Breast epithelium (tissue), 4 donors: ENCODE measurements at regions not wholly inside any gene's neighbourhood (a gene's known extent, or its start where the extent isn't known, plus 50 kb on each side); places are given as distances from the start of the nearest gene placed in this dataset.

Experiments used
- DNase-seq, 2 donors: peaks; one replicate each; pipeline ENCODE4 v3.0.0-alpha.2; 2019; ENCODE audit warnings: low spot score in 2 of 2
- H3K27ac ChIP-seq, 2 donors: fragments of 200-600 bp; sonication (generic) in 1 of 2; one replicate each; pipeline ENCODE4 v1.5.1; 2016 to 2019; ENCODE audit warnings: mild to moderate bottlenecking in 1 of 2
- H3K27me3 ChIP-seq, 2 donors: fragments of 200-600 bp; sonication (generic) in 1 of 2; one replicate each; pipeline versions ENCODE4 v1.5.1 to v1.6.0; 2017 to 2019; ENCODE audit warnings: control low read depth in 1 of 2, mild to moderate bottlenecking in 1 of 2
- H3K36me3 ChIP-seq: fragments of 200-600 bp; one replicate; pipeline ENCODE4 v1.5.1; 2019
- H3K4me1 ChIP-seq, 2 donors: fragments of 200-600 bp; sonication (generic); one replicate each; pipeline ENCODE4 v1.5.1; 2016 to 2019; ENCODE audit warnings: control low read depth in 1 of 2
- H3K4me3 ChIP-seq, 3 donors: fragments of 200-600 bp; sonication (generic); 1 replicate in 2 of 3; 2 replicates in 1 of 3; pipeline ENCODE4 v1.5.1; 2016 to 2019; ENCODE audit warnings: mild to moderate bottlenecking in 3 of 3, moderate library complexity in 2 of 3
- H3K9me3 ChIP-seq, 2 donors: fragments of 200-600 bp; sonication (generic) in 1 of 2; one replicate each; pipeline ENCODE4 v1.5.1; 2016 to 2019; ENCODE audit warnings: control low read depth in 1 of 2
- POLR2A ChIP-seq: fragments of 450-650 bp; IDR thresholded peaks from one replicate; pipeline ENCODE4 v1.6.1; 2016; ENCODE audit warnings: antibody characterized with exemption, mild to moderate bottlenecking, moderate library complexity
- POLR2AphosphoS5 ChIP-seq, 3 donors: sonication (generic); formaldehyde crosslinking; IDR thresholded peaks; one replicate each; pipeline ENCODE4 v1.6.1; 2017; ENCODE audit warnings: antibody characterized with exemption in 3 of 3
- intact Hi-C: fragments of 100-400 bp; cut with DNase I; formaldehyde crosslinking; loops from one replicate; pipeline ENCODE4 v1.15.1; 2023; ENCODE audit warnings: low total_unique reads
- TF ChIP-seq, protein P1 (sequence below), 3 donors: fragments of 450-650 bp; IDR thresholded peaks; one replicate each; pipeline ENCODE4 v1.5.1; 2016 to 2017; ENCODE audit warnings: antibody characterized with exemption in 3 of 3, mild to moderate bottlenecking in 3 of 3, moderate library complexity in 3 of 3

DNA sequence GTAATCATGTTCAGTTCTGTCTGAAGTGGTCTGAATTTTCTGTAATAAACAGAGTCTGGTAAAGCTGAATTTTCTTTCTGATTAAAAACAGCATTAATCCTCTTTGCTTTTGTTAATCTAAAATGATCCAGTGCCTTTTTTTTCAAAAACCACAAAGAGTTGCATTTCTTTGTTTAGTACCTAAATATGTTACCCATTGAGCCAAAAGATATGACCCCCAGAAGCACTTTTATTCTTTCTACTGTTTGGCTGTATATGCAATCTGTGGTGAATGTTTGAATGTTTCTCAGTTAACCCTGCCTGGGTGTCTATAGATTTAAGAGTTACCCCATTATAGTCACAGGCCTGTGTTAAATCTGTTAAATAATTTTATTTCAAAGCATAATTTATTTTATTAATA, 394.8 kb downstream of the PTPRC start:
- H3K4me3 ChIP-seq = no peak overlapping the region
- TF ChIP-seq POLR2A = no peak
- TF ChIP-seq, protein P1, sequence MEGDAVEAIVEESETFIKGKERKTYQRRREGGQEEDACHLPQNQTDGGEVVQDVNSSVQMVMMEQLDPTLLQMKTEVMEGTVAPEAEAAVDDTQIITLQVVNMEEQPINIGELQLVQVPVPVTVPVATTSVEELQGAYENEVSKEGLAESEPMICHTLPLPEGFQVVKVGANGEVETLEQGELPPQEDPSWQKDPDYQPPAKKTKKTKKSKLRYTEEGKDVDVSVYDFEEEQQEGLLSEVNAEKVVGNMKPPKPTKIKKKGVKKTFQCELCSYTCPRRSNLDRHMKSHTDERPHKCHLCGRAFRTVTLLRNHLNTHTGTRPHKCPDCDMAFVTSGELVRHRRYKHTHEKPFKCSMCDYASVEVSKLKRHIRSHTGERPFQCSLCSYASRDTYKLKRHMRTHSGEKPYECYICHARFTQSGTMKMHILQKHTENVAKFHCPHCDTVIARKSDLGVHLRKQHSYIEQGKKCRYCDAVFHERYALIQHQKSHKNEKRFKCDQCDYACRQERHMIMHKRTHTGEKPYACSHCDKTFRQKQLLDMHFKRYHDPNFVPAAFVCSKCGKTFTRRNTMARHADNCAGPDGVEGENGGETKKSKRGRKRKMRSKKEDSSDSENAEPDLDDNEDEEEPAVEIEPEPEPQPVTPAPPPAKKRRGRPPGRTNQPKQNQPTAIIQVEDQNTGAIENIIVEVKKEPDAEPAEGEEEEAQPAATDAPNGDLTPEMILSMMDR (IDR thresholded peaks at IDR 0.05) = no peak
- TF ChIP-seq POLR2AphosphoS5 (IDR thresholded peaks at IDR 0.05) = no peak
- DNase-seq = no peak
- peaks cover 0 to 3% of the 10 kb centered on the region in 2 donors for H3K9me3 ChIP-seq
- H3K27me3 ChIP-seq = no peaks in the 10 kb centered on the region
- no peaks in the 10 kb centered on the region for H3K36me3 ChIP-seq
- intact Hi-C loops = no loop called here
- no peaks in the 10 kb centered on the region for H3K4me1 ChIP-seq
- H3K27ac ChIP-seq = no peak overlapping the region

DNA sequence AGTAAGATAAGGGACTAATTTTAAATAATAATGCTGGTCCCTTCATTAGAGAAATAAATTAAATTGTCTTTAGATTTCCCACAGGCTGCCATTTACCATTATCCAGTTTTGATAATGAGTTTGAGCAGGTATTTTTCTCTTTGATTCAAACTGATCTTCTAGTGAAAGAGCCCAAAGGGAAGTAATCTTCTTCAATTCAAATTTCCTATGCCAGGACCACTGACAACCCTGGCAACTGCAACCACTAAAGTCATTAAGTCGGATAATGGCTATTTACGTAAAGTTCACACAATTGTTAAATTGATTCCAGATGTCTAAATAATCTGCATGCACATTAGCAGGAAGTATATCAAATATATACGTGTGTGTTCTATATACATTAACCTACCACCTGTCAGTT, 399.3 kb downstream of the PTPRC start:
- no peaks in the 10 kb centered on the region for H3K36me3 ChIP-seq
- H3K27ac ChIP-seq = no peak overlapping the region
- H3K27me3 ChIP-seq = no peaks in the 10 kb centered on the region
- TF ChIP-seq POLR2A (no peak), POLR2AphosphoS5 (IDR thresholded peaks at IDR 0.05) (no peak)
- TF ChIP-seq, protein P1 (IDR thresholded peaks at IDR 0.05) = no peak
- intact Hi-C loops = no loop called here
- no peak for DNase-seq
- H3K9me3 ChIP-seq = no peaks in the 10 kb centered on the region
- no peaks in the 10 kb centered on the region for H3K4me1 ChIP-seq
- no peak overlapping the region for H3K4me3 ChIP-seq

DNA sequence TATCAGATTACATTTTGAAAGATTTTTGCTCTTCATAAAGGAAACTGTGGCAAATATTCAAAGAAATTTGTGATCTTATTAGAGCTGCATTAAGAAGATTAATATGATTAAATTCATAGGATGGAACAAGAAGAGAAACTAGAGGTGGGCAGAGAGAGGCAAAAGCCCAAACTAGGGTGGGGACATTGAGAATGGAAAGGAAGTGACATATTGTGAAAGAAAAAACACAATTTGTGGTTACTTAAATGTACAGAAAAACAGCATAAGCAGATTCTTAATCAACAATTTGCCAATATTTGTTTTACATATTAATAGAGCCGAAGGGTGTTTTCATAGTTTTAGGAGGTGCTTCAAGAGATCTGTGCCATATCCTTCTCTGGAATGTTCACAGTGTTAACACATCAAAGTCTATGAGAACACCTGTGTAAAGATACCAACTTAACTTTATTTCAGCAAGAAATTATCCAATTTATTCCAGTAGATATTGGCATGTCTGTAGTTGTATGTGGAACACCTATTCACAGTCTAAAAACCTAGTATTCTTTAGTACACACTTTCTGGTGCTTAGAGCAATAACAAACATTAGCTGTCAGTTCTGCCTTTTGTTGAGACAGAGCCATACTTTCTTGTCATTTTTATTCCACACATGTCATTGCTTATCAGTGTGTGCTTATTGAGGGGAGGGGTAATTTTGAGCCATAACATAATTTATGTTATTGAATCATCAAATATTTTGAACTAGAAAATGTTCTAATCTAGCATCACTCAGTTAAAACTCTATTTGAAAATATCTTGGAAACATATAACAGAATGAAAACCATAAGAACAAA, 401.5 kb downstream of the PTPRC start:
- TF ChIP-seq POLR2AphosphoS5 (IDR thresholded peaks at IDR 0.05) = no peak
- no peak for TF ChIP-seq POLR2A
- TF ChIP-seq, protein P1 (IDR thresholded peaks at IDR 0.05) = no peak
- Histone ChIP-seq H3K36me3 (no peaks in the 10 kb centered on the region), H3K4me3 (no peak overlapping the region), H3K27ac (no peak overlapping the region), H3K4me1 (no peaks in the 10 kb centered on the region), H3K9me3 (no peaks in the 10 kb centered on the region), H3K27me3 (no peaks in the 10 kb centered on the region)
- no peak for DNase-seq
- intact Hi-C loops = no loop called here

DNA sequence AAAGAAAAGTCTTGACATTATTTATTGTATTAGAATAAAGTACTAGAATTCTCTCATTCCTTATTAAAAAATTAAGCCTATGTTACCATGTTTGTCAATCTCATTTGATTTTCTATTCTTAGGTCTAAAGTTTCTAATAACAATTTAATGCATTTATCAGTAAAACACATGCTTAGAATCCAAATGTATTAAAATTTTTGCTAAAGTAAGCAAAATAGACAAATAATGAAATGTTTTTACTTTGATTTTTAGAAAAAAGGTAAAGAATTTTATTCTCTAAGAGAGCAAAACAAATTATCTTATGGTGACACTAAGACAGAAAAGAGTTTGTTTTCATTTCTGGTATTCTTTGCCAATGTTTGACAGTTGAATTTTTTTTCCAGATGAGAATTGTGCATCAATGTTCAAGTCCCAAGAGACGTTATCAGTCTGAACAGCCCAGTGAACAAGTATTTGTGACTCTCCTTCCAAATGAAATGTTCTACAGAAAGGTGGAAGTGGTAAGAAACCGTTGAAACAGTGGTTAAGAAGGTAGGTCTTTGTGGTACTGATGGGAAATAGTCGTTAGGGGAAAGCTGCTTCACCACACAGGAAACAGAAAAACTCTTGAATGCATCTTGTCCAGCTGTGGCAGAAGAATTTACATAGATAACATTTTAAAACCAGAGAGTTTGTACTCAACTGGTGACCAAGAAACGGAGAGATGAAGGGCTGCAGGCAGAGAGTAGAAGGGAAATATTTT, 402.5 kb downstream of the PTPRC start:
- Histone ChIP-seq H3K27me3 (no peaks in the 10 kb centered on the region), H3K27ac (no peak overlapping the region), H3K9me3 (no peaks in the 10 kb centered on the region), H3K4me1 (no peaks in the 10 kb centered on the region), H3K4me3 (no peak overlapping the region), H3K36me3 (no peaks in the 10 kb centered on the region)
- TF ChIP-seq POLR2AphosphoS5 (IDR thresholded peaks at IDR 0.05) (no peak), POLR2A (no peak)
- TF ChIP-seq, protein P1 (IDR thresholded peaks at IDR 0.05) = no peak
- no peak for DNase-seq
- intact Hi-C loops = no loop called here

DNA sequence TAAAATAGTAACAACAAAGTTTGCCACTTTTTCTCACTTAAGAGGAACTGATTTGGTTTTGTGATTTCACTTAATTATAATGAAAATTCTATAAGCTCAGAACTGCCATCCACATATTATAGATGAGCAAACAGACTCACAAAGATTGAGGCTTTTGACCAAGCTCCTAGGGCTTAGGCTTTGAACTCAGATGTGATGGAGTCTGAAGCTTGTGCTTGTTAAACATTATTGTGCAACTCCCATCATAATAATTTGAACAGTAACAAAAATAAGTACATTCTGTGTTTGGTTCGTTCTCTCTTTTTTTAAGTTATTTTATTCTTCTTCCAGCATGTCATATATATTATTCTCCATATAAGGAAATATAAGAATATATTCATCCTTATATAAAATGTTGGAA, 403.4 kb downstream of the PTPRC start:
- no peaks in the 10 kb centered on the region for H3K9me3 ChIP-seq
- intact Hi-C loops = no loop called here
- no peak overlapping the region for H3K4me3 ChIP-seq

More for the DNA sequence above, 403.4 kb downstream of the PTPRC start:
- no peaks in the 10 kb centered on the region for H3K4me1 ChIP-seq
- no peaks in the 10 kb centered on the region for H3K27me3 ChIP-seq
- no peak overlapping the region for H3K27ac ChIP-seq
- DNase-seq = no peak
- H3K36me3 ChIP-seq = no peaks in the 10 kb centered on the region
- TF ChIP-seq POLR2A (no peak), POLR2AphosphoS5 (IDR thresholded peaks at IDR 0.05) (no peak)
- TF ChIP-seq, protein P1 (IDR thresholded peaks at IDR 0.05) = no peak
